Astrocyte of the spinal cord (primary cell): ENCODE measurements at regions not wholly inside any gene's neighbourhood (a gene's known extent, or its start where the extent isn't known, plus 50 kb on each side); places are given as distances from the start of the nearest gene placed in this dataset.

ENCODE experiments used
- DNase-seq: peaks from one replicate; pipeline ENCODE4 v3.0.0; 2011; ENCODE audit warnings: low read depth, low spot score
- H3K4me3 ChIP-seq: 2 replicates; pipeline ENCODE4 v1.5.1; 2011; ENCODE audit warnings: low read depth, mild to moderate bottlenecking, low read length, moderate library complexity
- CTCF ChIP-seq: IDR thresholded peaks from 2 replicates; pipeline ENCODE4 v1.5.1; 2012; ENCODE audit warnings: low read depth, mild to moderate bottlenecking, low read length, inconsistent platforms
- in situ Hi-C: cut with HindIII; loops from 2 replicates; pipeline ENCODE4 v1.10.0; 2017; ENCODE audit warnings: low sequenced_read_pairs

GRCh38 chr12:114226241-114226928, 179.6 kb downstream of the TBX5 start:
- no peak for DNase-seq
- in situ Hi-C loops: no loop called here
- no peak for TF ChIP-seq CTCF
- H3K4me3 ChIP-seq: no peak overlapping the region

GRCh38 chr12:114221957-114222630, 183.8 kb downstream of the TBX5 start:
- H3K4me3 ChIP-seq: no peak overlapping the region
- in situ Hi-C loops: no loop called here
- TF ChIP-seq CTCF: no peak
- no peak for DNase-seq

GRCh38 chr12:114221136-114221833, 184.7 kb downstream of the TBX5 start:
- no peak for DNase-seq
- TF ChIP-seq CTCF: no peak
- H3K4me3 ChIP-seq: no peak overlapping the region
- in situ Hi-C loops: no loop called here

- H3K4me3 ChIP-seq: no peak overlapping the region
- no peak for TF ChIP-seq CTCF
- in situ Hi-C loops: no loop called here
- no peak for DNase-seq
Measured at GRCh38 chr12:114220311-114220710, 185.6 kb downstream of the TBX5 start.

GRCh38 chr12:114218136-114218535, 187.8 kb downstream of the TBX5 start:
- DNase-seq: no peak
- in situ Hi-C loops: no loop called here
- no peak overlapping the region for H3K4me3 ChIP-seq
- no peak for TF ChIP-seq CTCF

- no peak for DNase-seq
- H3K4me3 ChIP-seq: no peak overlapping the region
- in situ Hi-C loops: no loop called here
- TF ChIP-seq CTCF: no peak
Measured at GRCh38 chr12:114215746-114216145, 190.2 kb downstream of the TBX5 start.
